ENCODE measurements at regions not wholly inside any gene's neighbourhood (a gene's known extent, or its start where the extent isn't known, plus 50 kb on each side); places are given as distances from the start of the nearest gene placed in this dataset.

DNA sequence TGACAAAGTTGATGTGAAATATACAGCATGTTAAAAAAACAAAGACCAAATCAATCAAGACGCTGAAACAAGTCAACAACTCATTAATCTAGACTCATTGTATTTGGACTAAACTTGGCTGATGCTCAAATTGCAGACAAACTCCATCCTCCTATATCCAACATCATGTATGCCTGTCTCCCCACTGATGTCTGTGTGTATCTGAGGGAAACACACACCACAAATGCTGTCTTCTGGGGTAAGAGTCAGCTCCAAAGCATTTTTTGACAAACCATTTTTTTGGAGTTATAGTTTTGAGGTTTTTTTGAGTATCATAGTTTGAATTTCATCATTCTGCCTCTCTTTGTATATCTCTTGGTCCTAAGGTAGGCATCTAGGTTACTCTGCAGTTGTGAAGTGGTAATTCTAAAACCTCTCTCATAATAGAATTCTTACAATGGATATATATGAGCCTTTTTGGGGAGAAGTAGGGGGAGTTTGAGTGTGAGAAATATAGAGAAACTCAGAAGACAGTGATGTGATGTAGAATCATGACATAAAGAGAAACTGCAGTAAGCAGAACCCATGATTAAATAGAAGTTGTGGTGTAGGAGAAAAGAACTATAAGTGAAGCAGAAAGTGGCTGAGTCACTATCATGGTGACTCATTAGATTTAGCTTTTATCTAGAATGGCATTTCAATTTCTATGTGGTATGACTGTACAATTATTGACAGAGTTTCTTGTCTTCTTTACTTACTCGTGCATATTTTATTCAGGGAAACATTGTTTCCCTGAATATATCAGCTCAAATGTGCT, 1531.1 kb upstream of the LRRTM3 start:
- H3K4me2 ChIP-seq (ENCODE audit: low read length, poor library complexity, severe bottlenecking) = no peak overlapping the region
- peak; percentile 63 for DNase-seq
- H2BK12ac ChIP-seq (ENCODE audit: low read length in 2 of 2) = no peak overlapping the region
- H4K8ac ChIP-seq (ENCODE audit: low read length) = no peak overlapping the region
- 38% methylated on average over 1 of the region's 2 CpGs for WGBS
- peak overlapping the region; percentile 44 for H2BK5ac ChIP-seq (ENCODE audit: low read depth, low read length, poor library complexity, severe bottlenecking)
- no peak overlapping the region for H3K4ac ChIP-seq (ENCODE audit: low read depth in 1 of 2, low read length in 2 of 2)
- no peaks in the 10 kb centered on the region for H3K9me3 ChIP-seq (ENCODE audit: control insufficient read depth, low read length)
- no peaks in the 10 kb centered on the region for H3K79me1 ChIP-seq (replicated peaks; ENCODE audit: low read length, poor library complexity, severe bottlenecking)
- no peak overlapping the region for H3K9ac ChIP-seq (ENCODE audit: low read length)
- no peaks in the 10 kb centered on the region for H3K27me3 ChIP-seq (ENCODE audit: control insufficient read depth in 1 of 2, insufficient read depth in 1 of 2, low read length in 2 of 2)
- H3K4me3 ChIP-seq (ENCODE audit: insufficient read depth in 1 of 2, low read depth in 1 of 2, low read length in 2 of 2) = no peak overlapping the region
- no peak overlapping the region for H3K18ac ChIP-seq (ENCODE audit: low read depth in 1 of 2, low read length in 2 of 2)
- H3K4me1 ChIP-seq (ENCODE audit: control insufficient read depth, insufficient read depth, low read depth, low read length) = no peaks in the 10 kb centered on the region
- H3K14ac ChIP-seq (ENCODE audit: low read length in 2 of 2) = no peak overlapping the region
- H2AK5ac ChIP-seq (ENCODE audit: low read length, severe bottlenecking) = no peak overlapping the region
- no peak overlapping the region for H2BK120ac ChIP-seq (ENCODE audit: low read depth, low read length)
- H3K36me3 ChIP-seq (ENCODE audit: control insufficient read depth in 1 of 2, insufficient read depth in 2 of 2, low read depth in 1 of 2, low read length in 2 of 2) = no peaks in the 10 kb centered on the region
- H2BK15ac ChIP-seq (ENCODE audit: low read depth, poor library complexity, severe bottlenecking) = no peak overlapping the region
- H3K27ac ChIP-seq (ENCODE audit: low read length, poor library complexity, severe bottlenecking) = no peak overlapping the region
- no peak overlapping the region for H2AFZ ChIP-seq (ENCODE audit: low read depth, low read length)
- H4K91ac ChIP-seq (ENCODE audit: low read length) = no peak overlapping the region
- no peak overlapping the region for H3K23ac ChIP-seq (ENCODE audit: low read length in 2 of 2)

DNA sequence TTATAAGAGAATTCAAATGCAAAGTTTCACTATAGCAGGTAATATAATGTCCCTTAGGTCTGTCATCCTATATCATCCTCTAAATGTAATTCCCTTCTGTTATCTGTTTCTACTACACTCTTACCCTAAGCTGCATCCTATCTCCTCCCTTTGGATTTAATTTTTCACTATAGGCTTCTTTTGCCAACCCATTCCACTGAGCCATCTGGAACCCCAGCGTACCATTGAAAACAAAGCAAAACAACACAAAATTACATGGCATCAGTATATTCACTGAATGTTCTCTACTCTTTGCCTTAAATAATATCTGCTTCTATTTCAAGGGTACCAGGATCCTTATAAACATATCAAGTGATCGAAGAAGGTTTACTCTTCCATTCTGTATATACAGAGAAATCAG, 1530.2 kb upstream of the LRRTM3 start:
- H3K14ac ChIP-seq (ENCODE audit: low read length in 2 of 2) = no peak overlapping the region
- DNase-seq = no peak
- no peak overlapping the region for H2BK12ac ChIP-seq (ENCODE audit: low read length in 2 of 2)
- H2BK120ac ChIP-seq (ENCODE audit: low read depth, low read length) = no peak overlapping the region
- H3K9ac ChIP-seq (ENCODE audit: low read length) = no peak overlapping the region
- H3K79me1 ChIP-seq (replicated peaks; ENCODE audit: low read length, poor library complexity, severe bottlenecking) = no peaks in the 10 kb centered on the region
- H3K4ac ChIP-seq (ENCODE audit: low read depth in 1 of 2, low read length in 2 of 2) = no peak overlapping the region
- H2BK5ac ChIP-seq (ENCODE audit: low read depth, low read length, poor library complexity, severe bottlenecking) = no peak overlapping the region
- no peaks in the 10 kb centered on the region for H3K4me1 ChIP-seq (ENCODE audit: control insufficient read depth, insufficient read depth, low read depth, low read length)
- no peak overlapping the region for H4K8ac ChIP-seq (ENCODE audit: low read length)
- no peaks in the 10 kb centered on the region for H3K9me3 ChIP-seq (ENCODE audit: control insufficient read depth, low read length)
- H3K36me3 ChIP-seq (ENCODE audit: control insufficient read depth in 1 of 2, insufficient read depth in 2 of 2, low read depth in 1 of 2, low read length in 2 of 2) = no peaks in the 10 kb centered on the region
- no peak overlapping the region for H3K4me3 ChIP-seq (ENCODE audit: insufficient read depth in 1 of 2, low read depth in 1 of 2, low read length in 2 of 2)
- H2AFZ ChIP-seq (ENCODE audit: low read depth, low read length) = no peak overlapping the region
- H3K23ac ChIP-seq (ENCODE audit: low read length in 2 of 2) = no peak overlapping the region
- H3K27ac ChIP-seq (ENCODE audit: low read length, poor library complexity, severe bottlenecking) = no peak overlapping the region
- 96% methylated on average over 1 of the region's 2 CpGs for whole genome bisulfite sequencing
- no peak overlapping the region for H2AK5ac ChIP-seq (ENCODE audit: low read length, severe bottlenecking)
- no peaks in the 10 kb centered on the region for H3K27me3 ChIP-seq (ENCODE audit: control insufficient read depth in 1 of 2, insufficient read depth in 1 of 2, low read length in 2 of 2)
- H3K4me2 ChIP-seq (ENCODE audit: low read length, poor library complexity, severe bottlenecking) = no peak overlapping the region
- H4K91ac ChIP-seq (ENCODE audit: low read length) = no peak overlapping the region
- H2BK15ac ChIP-seq (ENCODE audit: low read depth, poor library complexity, severe bottlenecking) = no peak overlapping the region
- H3K18ac ChIP-seq (ENCODE audit: low read depth in 1 of 2, low read length in 2 of 2) = no peak overlapping the region

DNA sequence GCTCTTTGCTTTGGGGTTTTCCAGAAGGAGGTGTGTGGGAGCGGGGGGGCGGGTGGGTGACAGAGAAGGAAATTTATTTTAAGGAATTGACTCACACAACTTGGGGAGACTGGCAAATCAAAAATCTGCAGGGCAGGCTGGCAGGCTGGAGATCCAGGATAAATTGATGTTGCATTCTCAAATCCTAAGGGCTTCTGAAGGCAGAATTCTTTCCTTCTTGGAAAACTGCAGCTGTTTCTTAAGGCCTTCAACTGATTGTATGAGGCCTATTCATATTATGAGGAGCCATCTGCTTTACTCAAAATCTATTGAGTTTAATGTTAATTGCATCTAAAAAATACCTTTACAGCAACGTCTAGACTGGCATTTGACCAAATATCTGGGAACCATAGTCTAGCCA, 1528.8 kb upstream of the LRRTM3 start:
- Histone ChIP-seq H3K9ac (ENCODE audit: low read length) (no peak overlapping the region), H3K79me1 (replicated peaks; ENCODE audit: low read length, poor library complexity, severe bottlenecking) (no peaks in the 10 kb centered on the region)
- 87% methylated on average over 3 of the region's 3 CpGs for WGBS

DNA sequence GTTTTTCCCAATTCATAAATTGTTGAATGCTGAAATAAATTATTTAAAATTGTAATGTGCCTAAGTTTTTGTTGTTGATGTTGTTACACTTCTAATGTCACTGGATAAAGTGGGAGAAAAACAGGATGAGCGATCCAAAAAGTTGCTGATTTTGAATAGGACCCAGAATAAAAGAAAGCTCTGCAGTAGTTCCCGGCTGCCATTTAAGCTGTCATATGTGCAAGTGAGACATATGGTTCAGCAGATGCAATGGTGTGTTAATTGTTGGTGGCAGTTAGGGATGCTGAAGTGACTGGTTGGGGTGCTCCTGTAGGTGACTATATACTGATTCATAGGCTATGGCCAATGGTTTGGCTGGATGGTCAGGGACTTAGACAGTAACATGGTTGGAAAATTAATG, 1517.4 kb upstream of the LRRTM3 start:
- H2BK5ac ChIP-seq (ENCODE audit: low read depth, low read length, poor library complexity, severe bottlenecking) = no peak overlapping the region
- H3K27me3 ChIP-seq (ENCODE audit: control insufficient read depth in 1 of 2, insufficient read depth in 1 of 2, low read length in 2 of 2) = no peaks in the 10 kb centered on the region
- H2BK15ac ChIP-seq (ENCODE audit: low read depth, poor library complexity, severe bottlenecking) = no peak overlapping the region
- H2AFZ ChIP-seq (ENCODE audit: low read depth, low read length) = no peak overlapping the region
- H3K9ac ChIP-seq (ENCODE audit: low read length) = no peak overlapping the region
- no peak overlapping the region for H3K4ac ChIP-seq (ENCODE audit: low read depth in 1 of 2, low read length in 2 of 2)
- no peak overlapping the region for H2BK120ac ChIP-seq (ENCODE audit: low read depth, low read length)
- H3K4me1 ChIP-seq (ENCODE audit: control insufficient read depth, insufficient read depth, low read depth, low read length) = no peaks in the 10 kb centered on the region
- no peak overlapping the region for H2BK12ac ChIP-seq (ENCODE audit: low read length in 2 of 2)
- no peak overlapping the region for H3K23ac ChIP-seq (ENCODE audit: low read length in 2 of 2)
- H3K14ac ChIP-seq (ENCODE audit: low read length in 2 of 2) = no peak overlapping the region
- no peak overlapping the region for H2AK5ac ChIP-seq (ENCODE audit: low read length, severe bottlenecking)
- no peaks in the 10 kb centered on the region for H3K9me3 ChIP-seq (ENCODE audit: control insufficient read depth, low read length)
- no peak overlapping the region for H3K27ac ChIP-seq (ENCODE audit: low read length, poor library complexity, severe bottlenecking)
- no peak for DNase-seq
- no peak overlapping the region for H3K18ac ChIP-seq (ENCODE audit: low read depth in 1 of 2, low read length in 2 of 2)
- H3K36me3 ChIP-seq (ENCODE audit: control insufficient read depth in 1 of 2, insufficient read depth in 2 of 2, low read depth in 1 of 2, low read length in 2 of 2) = no peaks in the 10 kb centered on the region
- no peak overlapping the region for H4K8ac ChIP-seq (ENCODE audit: low read length)
- no peaks in the 10 kb centered on the region for H3K79me1 ChIP-seq (replicated peaks; ENCODE audit: low read length, poor library complexity, severe bottlenecking)
- no peak overlapping the region for H3K4me2 ChIP-seq (ENCODE audit: low read length, poor library complexity, severe bottlenecking)
- WGBS = 98% methylated on average over 2 of the region's 2 CpGs
- no peak overlapping the region for H3K4me3 ChIP-seq (ENCODE audit: insufficient read depth in 1 of 2, low read depth in 1 of 2, low read length in 2 of 2)
- no peak overlapping the region for H4K91ac ChIP-seq (ENCODE audit: low read length)

More for the DNA sequence above, 1528.8 kb upstream of the LRRTM3 start:
- H2BK5ac ChIP-seq (ENCODE audit: low read depth, low read length, poor library complexity, severe bottlenecking) = no peak overlapping the region
- H3K9me3 ChIP-seq (ENCODE audit: control insufficient read depth, low read length) = no peaks in the 10 kb centered on the region
- H3K27me3 ChIP-seq (ENCODE audit: control insufficient read depth in 1 of 2, insufficient read depth in 1 of 2, low read length in 2 of 2) = no peaks in the 10 kb centered on the region
- no peak overlapping the region for H3K4me3 ChIP-seq (ENCODE audit: insufficient read depth in 1 of 2, low read depth in 1 of 2, low read length in 2 of 2)
- no peak overlapping the region for H3K14ac ChIP-seq (ENCODE audit: low read length in 2 of 2)
- no peak overlapping the region for H3K4me2 ChIP-seq (ENCODE audit: low read length, poor library complexity, severe bottlenecking)
- no peak overlapping the region for H2BK120ac ChIP-seq (ENCODE audit: low read depth, low read length)
- no peak overlapping the region for H2AFZ ChIP-seq (ENCODE audit: low read depth, low read length)
- no peak overlapping the region for H4K8ac ChIP-seq (ENCODE audit: low read length)
- DNase-seq = no peak
- no peak overlapping the region for H3K4ac ChIP-seq (ENCODE audit: low read depth in 1 of 2, low read length in 2 of 2)
- no peak overlapping the region for H2BK12ac ChIP-seq (ENCODE audit: low read length in 2 of 2)
- no peak overlapping the region for H3K27ac ChIP-seq (ENCODE audit: low read length, poor library complexity, severe bottlenecking)
- no peaks in the 10 kb centered on the region for H3K36me3 ChIP-seq (ENCODE audit: control insufficient read depth in 1 of 2, insufficient read depth in 2 of 2, low read depth in 1 of 2, low read length in 2 of 2)
- H3K18ac ChIP-seq (ENCODE audit: low read depth in 1 of 2, low read length in 2 of 2) = no peak overlapping the region
- H4K91ac ChIP-seq (ENCODE audit: low read length) = no peak overlapping the region
- no peaks in the 10 kb centered on the region for H3K4me1 ChIP-seq (ENCODE audit: control insufficient read depth, insufficient read depth, low read depth, low read length)
- no peak overlapping the region for H2AK5ac ChIP-seq (ENCODE audit: low read length, severe bottlenecking)
- no peak overlapping the region for H3K23ac ChIP-seq (ENCODE audit: low read length in 2 of 2)
- H2BK15ac ChIP-seq (ENCODE audit: low read depth, poor library complexity, severe bottlenecking) = no peak overlapping the region

Measured in mesenchymal stem cell (in vitro differentiated cells and primary cell).